ENCODE measurements at regions not wholly inside any gene's neighbourhood (a gene's known extent, or its start where the extent isn't known, plus 50 kb on each side); places are given as distances from the start of the nearest gene placed in this dataset.

GRCh38 chr11:112539741-112540140 lies 279.1 kb upstream of the PLET1 start:
- Mint-ChIP-seq H3K4me3 (no peak overlapping the region), H3K9me3 (no peaks in the 10 kb centered on the region), H3K27me3 (ENCODE audit: insufficient read depth) (peaks cover 25% of the 10 kb centered on the region), H3K27ac (no peak overlapping the region), H3K36me3 (ENCODE audit: low read depth) (no peaks in the 10 kb centered on the region), H3K4me1 (ENCODE audit: low read depth) (peaks cover 14% of the 10 kb centered on the region; the same call in 1 of the 2 replicates)
- DNase-seq: no peak
- no peak for TF ChIP-seq CTCF (IDR thresholded peaks at IDR 0.05)

GRCh38 chr11:112540261-112540660 lies 279.6 kb upstream of the PLET1 start:
- DNase-seq: no peak
- Mint-ChIP-seq H3K27ac (no peak overlapping the region), H3K4me1 (ENCODE audit: low read depth) (peaks cover 14% of the 10 kb centered on the region; the same call in 1 of the 2 replicates), H3K36me3 (ENCODE audit: low read depth) (no peaks in the 10 kb centered on the region), H3K27me3 (ENCODE audit: insufficient read depth) (peaks cover 22% of the 10 kb centered on the region), H3K9me3 (no peaks in the 10 kb centered on the region), H3K4me3 (no peak overlapping the region)
- no peak for TF ChIP-seq CTCF (IDR thresholded peaks at IDR 0.05)

- TF ChIP-seq CTCF (IDR thresholded peaks at IDR 0.05): no peak
- H3K4me3 Mint-ChIP-seq: no peak overlapping the region
These were observed 280.7 kb upstream of the PLET1 start for GRCh38 chr11:112541140-112542046.

DNA sequence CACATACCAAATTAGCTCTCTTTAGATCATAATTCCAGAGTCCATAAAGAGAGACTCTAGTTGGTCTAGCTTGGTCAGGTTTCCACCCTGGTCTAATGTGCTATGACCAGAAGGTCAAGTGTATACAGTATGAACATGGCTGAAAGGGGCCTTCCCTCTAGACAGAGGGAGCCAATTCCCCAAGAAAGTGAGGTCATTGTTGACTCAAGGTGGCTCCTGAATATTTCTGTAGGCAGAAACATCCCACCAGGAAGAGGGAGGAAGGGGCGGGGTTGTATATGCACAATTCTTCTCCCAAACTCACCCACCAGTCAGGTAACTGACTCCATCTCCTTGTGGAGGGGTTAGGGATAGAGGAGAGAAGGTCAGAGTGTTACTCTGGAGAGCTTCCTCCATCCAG lies 281.8 kb upstream of the PLET1 start:
- H3K27me3 Mint-ChIP-seq (ENCODE audit: insufficient read depth): peaks cover 15% of the 10 kb centered on the region
- peaks cover 14% of the 10 kb centered on the region; the same call in 1 of the 2 replicates for H3K4me1 Mint-ChIP-seq (ENCODE audit: low read depth)
- H3K27ac Mint-ChIP-seq: no peak overlapping the region
- no peaks in the 10 kb centered on the region for H3K9me3 Mint-ChIP-seq
- DNase-seq: no peak
- no peak overlapping the region for H3K4me3 Mint-ChIP-seq
- no peak for TF ChIP-seq CTCF (IDR thresholded peaks at IDR 0.05)
- H3K36me3 Mint-ChIP-seq (ENCODE audit: low read depth): no peaks in the 10 kb centered on the region

More at GRCh38 chr11:112541140-112542046, 280.7 kb upstream of the PLET1 start:
- no peak for DNase-seq
- peaks cover 14% of the 10 kb centered on the region; the same call in 1 of the 2 replicates for H3K4me1 Mint-ChIP-seq (ENCODE audit: low read depth)
- no peaks in the 10 kb centered on the region for H3K9me3 Mint-ChIP-seq
- no peaks in the 10 kb centered on the region for H3K36me3 Mint-ChIP-seq (ENCODE audit: low read depth)
- peaks cover 17% of the 10 kb centered on the region for H3K27me3 Mint-ChIP-seq (ENCODE audit: insufficient read depth)
- H3K27ac Mint-ChIP-seq: no peak overlapping the region

DNA sequence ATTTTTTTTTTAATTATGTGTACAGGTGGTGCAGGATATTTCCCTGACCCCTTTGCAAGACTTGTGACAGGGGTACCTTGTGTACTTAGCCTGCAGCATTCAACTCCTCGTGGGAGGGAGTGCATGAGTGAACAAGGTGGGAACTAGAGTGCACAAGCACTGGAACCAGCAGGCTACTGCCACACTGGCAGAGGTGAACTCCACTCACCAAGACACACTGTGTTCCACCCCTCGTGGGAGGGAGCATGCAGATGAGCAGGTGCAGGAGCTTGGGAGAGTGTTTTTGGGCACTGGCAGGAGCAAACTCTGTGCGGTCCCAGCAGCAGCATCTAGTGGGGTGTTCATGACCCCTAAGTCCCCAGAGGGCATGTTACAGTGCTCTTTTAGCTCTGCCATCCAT lies 282.7 kb upstream of the PLET1 start:
- peaks cover 12% of the 10 kb centered on the region for H3K27me3 Mint-ChIP-seq (ENCODE audit: insufficient read depth)
- H3K4me3 Mint-ChIP-seq: no peak overlapping the region
- no peak for TF ChIP-seq CTCF (IDR thresholded peaks at IDR 0.05)
- no peak for DNase-seq
- H3K36me3 Mint-ChIP-seq (ENCODE audit: low read depth): no peaks in the 10 kb centered on the region
- peaks cover 14% of the 10 kb centered on the region; the same call in 1 of the 2 replicates for H3K4me1 Mint-ChIP-seq (ENCODE audit: low read depth)
- H3K27ac Mint-ChIP-seq: no peak overlapping the region
- no peaks in the 10 kb centered on the region for H3K9me3 Mint-ChIP-seq

All from HFFc6 (cell line).